ENCODE measurements at regions not wholly inside any gene's neighbourhood (a gene's known extent, or its start where the extent isn't known, plus 50 kb on each side); places are given as distances from the start of the nearest gene placed in this dataset.

- DNase-seq (ENCODE audit: low spot score), result no peak
- ChIA-PET POLR2A (no interaction called here), CTCF (no interaction called here)
- Mint-ChIP-seq H3K27me3 (ENCODE audit: low read depth) (peaks cover 4% of the 10 kb centered on the region; the same call in 1 of the 2 replicates), H3K4me3 (no peak overlapping the region), H3K36me3 (no peaks in the 10 kb centered on the region), H3K4me1 (peaks cover 10% of the 10 kb centered on the region), H3K27ac (no peak overlapping the region), H3K9me3 (no peaks in the 10 kb centered on the region)
- ATAC-seq, result no peak
- TF ChIP-seq ZNF281 (CRISPR knock-in tag; IDR thresholded peaks at IDR 0.05) (no peak), STAT6 (CRISPR knock-in tag; conservative IDR thresholded peaks at IDR 0.05; ENCODE audit: low read depth) (no peak), ZNF121 (CRISPR knock-in tag; IDR thresholded peaks at IDR 0.05) (no peak), SOX15 (CRISPR knock-in tag; IDR thresholded peaks at IDR 0.05) (no peak), ZNF416 (CRISPR knock-in tag; IDR thresholded peaks at IDR 0.05) (no peak), RORB (CRISPR knock-in tag; IDR thresholded peaks at IDR 0.05) (no peak), PRRX2 (CRISPR knock-in tag; IDR thresholded peaks at IDR 0.05) (no peak), MXD4 (CRISPR knock-in tag; IDR thresholded peaks at IDR 0.05; ENCODE audit: borderline replicate concordance) (no peak), GABPB1 (CRISPR knock-in tag; IDR thresholded peaks at IDR 0.05) (no peak), E2F1 (CRISPR knock-in tag; IDR thresholded peaks at IDR 0.05) (no peak), JUN (CRISPR knock-in tag; IDR thresholded peaks at IDR 0.05) (no peak), ZNF138 (CRISPR knock-in tag; conservative IDR thresholded peaks at IDR 0.05) (no peak), CDX4 (CRISPR knock-in tag; IDR thresholded peaks at IDR 0.05; ENCODE audit: borderline replicate concordance) (no peak), NFATC4 (CRISPR knock-in tag; IDR thresholded peaks at IDR 0.05) (no peak), USF2 (CRISPR knock-in tag; IDR thresholded peaks at IDR 0.05) (no peak), TEAD1 (CRISPR knock-in tag; IDR thresholded peaks at IDR 0.05) (no peak), JAZF1 (CRISPR knock-in tag; IDR thresholded peaks at IDR 0.05) (no peak), NFE2L1 (CRISPR knock-in tag; IDR thresholded peaks at IDR 0.05) (no peak), NFYB (CRISPR knock-in tag; conservative IDR thresholded peaks at IDR 0.05; ENCODE audit: low read depth) (no peak), ZSCAN18 (CRISPR knock-in tag; IDR thresholded peaks at IDR 0.05) (no peak)
Measured at GRCh38 chr17:73972056-73972455, 231.4 kb upstream of the RPL38 start.
